Stimulated activated CD8-positive, alpha-beta memory T cell treated with anti-CD3 and anti-CD28 coated beads, Interleukin-4, amount 100 ng/mL, for 48 hours (primary cell): ENCODE measurements at regions not wholly inside any gene's neighbourhood (a gene's known extent, or its start where the extent isn't known, plus 50 kb on each side); places are given as distances from the start of the nearest gene placed in this dataset.

Experiments
- DNase-seq: peaks from one replicate; pipeline ENCODE4 v3.0.0-alpha.2; 2020

- DNase-seq, result no peak
These were observed 225.2 kb downstream of the GAS1 start for GRCh38 chr9:86721843-86722705.

GRCh38 chr9:86721226-86721781 is 226.0 kb downstream of the GAS1 start:
- DNase-seq, result no peak

GRCh38 chr9:86720639-86721225 is 226.6 kb downstream of the GAS1 start:
- no peak for DNase-seq

GRCh38 chr9:86718388-86719049 is 228.8 kb downstream of the GAS1 start:
- no peak for DNase-seq

GRCh38 chr9:86716326-86716922 is 230.9 kb downstream of the GAS1 start:
- no peak for DNase-seq

- DNase-seq, result no peak
These were observed 232.3 kb downstream of the GAS1 start for GRCh38 chr9:86714999-86715398.

- DNase-seq, result no peak
These were observed 233.3 kb downstream of the GAS1 start for GRCh38 chr9:86713970-86714369.

GRCh38 chr9:86713470-86713869 is 233.8 kb downstream of the GAS1 start:
- DNase-seq, result no peak

- no peak for DNase-seq
These were observed 238.1 kb downstream of the GAS1 start for GRCh38 chr9:86708918-86709835.

GRCh38 chr9:86707932-86708510 is 239.3 kb downstream of the GAS1 start:
- no peak for DNase-seq

- no peak for DNase-seq
These were observed 240.9 kb downstream of the GAS1 start for GRCh38 chr9:86706391-86706790.

- no peak for DNase-seq
These were observed 241.8 kb downstream of the GAS1 start for GRCh38 chr9:86705490-86705889.

GRCh38 chr9:86703346-86703745 is 244.0 kb downstream of the GAS1 start:
- no peak for DNase-seq

GRCh38 chr9:86700629-86701028 is 246.7 kb downstream of the GAS1 start:
- no peak for DNase-seq

GRCh38 chr9:86697999-86698398 is 249.3 kb downstream of the GAS1 start:
- DNase-seq, result no peak

- no peak for DNase-seq
These were observed 250.1 kb downstream of the GAS1 start for GRCh38 chr9:86697213-86697612.

GRCh38 chr9:86695910-86696424 is 251.3 kb downstream of the GAS1 start:
- DNase-seq, result no peak

GRCh38 chr9:86690034-86690433 is 257.3 kb downstream of the GAS1 start:
- no peak for DNase-seq

GRCh38 chr9:86687788-86688187 is 259.5 kb downstream of the GAS1 start:
- no peak for DNase-seq

GRCh38 chr9:86685556-86685955 is 261.8 kb downstream of the GAS1 start:
- no peak for DNase-seq

- no peak for DNase-seq
These were observed 263.2 kb downstream of the GAS1 start for GRCh38 chr9:86684148-86684547.

- no peak for DNase-seq
These were observed 265.1 kb downstream of the GAS1 start for GRCh38 chr9:86682240-86682639.
